ENCODE measurements at regions not wholly inside any gene's neighbourhood (a gene's known extent, or its start where the extent isn't known, plus 50 kb on each side); places are given as distances from the start of the nearest gene placed in this dataset.

GRCh38 chr4:20486433-20486832 is 213.8 kb upstream of the PACRGL start:
- H3K4me3 ChIP-seq, result no peak overlapping the region
- no peaks in the 10 kb centered on the region for H3K4me1 ChIP-seq
- TF ChIP-seq, protein P1, sequence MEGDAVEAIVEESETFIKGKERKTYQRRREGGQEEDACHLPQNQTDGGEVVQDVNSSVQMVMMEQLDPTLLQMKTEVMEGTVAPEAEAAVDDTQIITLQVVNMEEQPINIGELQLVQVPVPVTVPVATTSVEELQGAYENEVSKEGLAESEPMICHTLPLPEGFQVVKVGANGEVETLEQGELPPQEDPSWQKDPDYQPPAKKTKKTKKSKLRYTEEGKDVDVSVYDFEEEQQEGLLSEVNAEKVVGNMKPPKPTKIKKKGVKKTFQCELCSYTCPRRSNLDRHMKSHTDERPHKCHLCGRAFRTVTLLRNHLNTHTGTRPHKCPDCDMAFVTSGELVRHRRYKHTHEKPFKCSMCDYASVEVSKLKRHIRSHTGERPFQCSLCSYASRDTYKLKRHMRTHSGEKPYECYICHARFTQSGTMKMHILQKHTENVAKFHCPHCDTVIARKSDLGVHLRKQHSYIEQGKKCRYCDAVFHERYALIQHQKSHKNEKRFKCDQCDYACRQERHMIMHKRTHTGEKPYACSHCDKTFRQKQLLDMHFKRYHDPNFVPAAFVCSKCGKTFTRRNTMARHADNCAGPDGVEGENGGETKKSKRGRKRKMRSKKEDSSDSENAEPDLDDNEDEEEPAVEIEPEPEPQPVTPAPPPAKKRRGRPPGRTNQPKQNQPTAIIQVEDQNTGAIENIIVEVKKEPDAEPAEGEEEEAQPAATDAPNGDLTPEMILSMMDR (IDR thresholded peaks at IDR 0.05), result no peak
- TF ChIP-seq POLR2A (IDR thresholded peaks at IDR 0.05), result no peak
- no peaks in the 10 kb centered on the region for H3K9me3 ChIP-seq
- no peak for DNase-seq
- H3K36me3 ChIP-seq, result no peaks in the 10 kb centered on the region
- 35 to 39% methylated on average over 1 of the region's 1 CpG for WGBS, 2 donors
- intact Hi-C loops (cut with DNase I), result no loop called here
- H3K27me3 ChIP-seq, result no peaks in the 10 kb centered on the region
- H3K27ac ChIP-seq, result no peak overlapping the region

DNA sequence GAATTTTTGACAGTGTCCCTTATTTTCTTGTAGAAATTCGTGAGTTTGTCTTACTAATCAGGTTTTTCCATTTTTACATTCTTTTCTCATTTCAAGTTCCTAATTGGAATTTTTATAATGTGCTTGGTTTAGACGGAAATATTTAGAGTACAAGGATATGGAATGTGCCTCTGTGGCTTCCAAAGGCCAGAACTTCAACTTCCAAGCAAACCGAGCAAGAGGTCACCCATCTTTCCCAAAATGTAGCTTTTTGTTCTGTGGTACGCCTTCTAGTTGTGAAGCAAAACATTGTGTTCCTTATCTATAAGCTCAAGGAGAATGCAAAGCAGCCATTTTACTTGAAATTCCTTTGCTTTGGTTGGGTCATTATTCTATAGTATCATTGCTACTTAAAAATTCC is 212.8 kb upstream of the PACRGL start:
- H3K4me3 ChIP-seq, result no peak overlapping the region
- H3K36me3 ChIP-seq, result no peaks in the 10 kb centered on the region
- DNase-seq, result no peak
- no peaks in the 10 kb centered on the region for H3K9me3 ChIP-seq
- 53 to 54% methylated on average over 4 of the region's 4 CpGs for WGBS, 2 donors
- H3K27me3 ChIP-seq, result no peaks in the 10 kb centered on the region
- intact Hi-C loops (cut with DNase I), result no loop called here
- H3K4me1 ChIP-seq, result no peaks in the 10 kb centered on the region
- H3K27ac ChIP-seq, result no peak overlapping the region
- TF ChIP-seq, protein P1 (IDR thresholded peaks at IDR 0.05), result no peak
- no peak for TF ChIP-seq POLR2A (IDR thresholded peaks at IDR 0.05)

- no peak for TF ChIP-seq POLR2A (IDR thresholded peaks at IDR 0.05)
- TF ChIP-seq, protein P1 (IDR thresholded peaks at IDR 0.05), result no peak
- WGBS, 2 donors, result 30 to 47% methylated on average over 1 of the region's 1 CpG
- intact Hi-C loops (cut with DNase I), result no loop called here
- no peaks in the 10 kb centered on the region for H3K27me3 ChIP-seq
- H3K36me3 ChIP-seq, result no peaks in the 10 kb centered on the region
- no peak overlapping the region for H3K27ac ChIP-seq
- H3K4me1 ChIP-seq, result no peaks in the 10 kb centered on the region
- no peak for DNase-seq
- H3K9me3 ChIP-seq, result no peaks in the 10 kb centered on the region
- no peak overlapping the region for H3K4me3 ChIP-seq
These were observed 212.4 kb upstream of the PACRGL start for GRCh38 chr4:20487852-20488251.

DNA sequence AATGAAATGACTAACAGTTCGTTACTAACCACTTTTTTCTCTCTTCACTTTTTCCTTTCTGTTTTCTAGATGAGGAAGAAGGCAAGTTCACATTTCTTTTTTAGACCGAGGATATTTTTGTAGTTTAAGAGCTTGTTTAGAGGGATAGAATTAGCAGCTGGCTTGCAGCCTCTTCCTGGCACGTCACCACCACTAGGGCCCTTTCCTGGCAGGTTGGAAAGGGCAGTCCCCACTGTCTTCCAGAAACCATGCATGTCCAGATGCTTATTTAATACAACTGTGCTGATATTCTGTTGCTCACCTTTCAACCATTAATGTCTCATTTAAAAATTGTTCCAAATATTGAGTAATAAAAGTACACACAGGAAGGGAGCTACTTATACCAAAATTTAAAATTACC is 209.5 kb upstream of the PACRGL start:
- TF ChIP-seq POLR2A (IDR thresholded peaks at IDR 0.05), result no peak
- TF ChIP-seq, protein P1 (IDR thresholded peaks at IDR 0.05), result no peak
- H3K36me3 ChIP-seq, result no peaks in the 10 kb centered on the region

DNA sequence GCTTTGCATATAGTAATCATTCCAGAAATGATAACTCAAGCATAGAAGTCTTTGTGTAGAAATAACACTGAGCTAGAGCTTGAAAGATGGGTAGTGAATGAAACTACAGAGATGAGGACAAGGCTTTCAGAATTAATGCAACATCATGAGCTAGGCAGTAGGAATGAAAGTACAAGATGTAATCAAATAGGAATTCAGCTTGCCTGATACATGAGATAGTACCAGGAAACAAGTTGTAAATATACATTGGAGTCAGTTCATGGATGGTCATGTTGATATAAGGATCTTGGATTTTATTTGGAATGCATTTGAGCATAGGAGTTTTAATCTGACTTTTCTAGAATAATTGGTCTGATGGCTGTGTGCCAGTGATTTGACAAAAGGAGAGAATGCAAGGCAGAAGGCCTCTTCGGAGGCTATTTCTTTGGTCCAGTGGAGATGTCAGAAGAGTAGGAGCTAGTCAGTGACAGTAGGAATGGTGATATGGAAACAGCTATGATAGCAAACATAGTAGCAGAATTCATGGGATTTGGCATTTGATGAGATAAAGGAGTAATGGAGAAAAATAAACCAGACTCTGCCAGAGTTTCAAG is 206.4 kb upstream of the PACRGL start:
- DNase-seq, result no peak
- intact Hi-C loops (cut with DNase I), result no loop called here
- TF ChIP-seq, protein P1 (IDR thresholded peaks at IDR 0.05), result no peak
- TF ChIP-seq POLR2A (IDR thresholded peaks at IDR 0.05), result no peak
- Histone ChIP-seq H3K36me3 (no peaks in the 10 kb centered on the region), H3K27me3 (no peaks in the 10 kb centered on the region), H3K27ac (no peak overlapping the region), H3K4me3 (no peak overlapping the region), H3K4me1 (no peaks in the 10 kb centered on the region), H3K9me3 (no peaks in the 10 kb centered on the region)
- 64 to 65% methylated on average over 1 of the region's 1 CpG for WGBS, 2 donors

More for the DNA sequence above, 209.5 kb upstream of the PACRGL start:
- no peaks in the 10 kb centered on the region for H3K27me3 ChIP-seq
- H3K4me1 ChIP-seq, result no peaks in the 10 kb centered on the region
- no peaks in the 10 kb centered on the region for H3K9me3 ChIP-seq
- 40 to 57% methylated on average over 3 of the region's 3 CpGs for WGBS, 2 donors
- intact Hi-C loops (cut with DNase I), result no loop called here
- no peak overlapping the region for H3K27ac ChIP-seq
- H3K4me3 ChIP-seq, result no peak overlapping the region
- no peak for DNase-seq
